Amniotic stem cell (primary cell): ENCODE measurements at regions not wholly inside any gene's neighbourhood (a gene's known extent, or its start where the extent isn't known, plus 50 kb on each side); places are given as distances from the start of the nearest gene placed in this dataset.
"Not testable (repeated sequence)": the region's sequence is repeated elsewhere in the genome, so short reads cannot be mapped to it uniquely, and the experiment has no call there.

ENCODE experiments used
- DNase-seq: peaks from one replicate; lab custom pipeline; 2025; lab: John Stamatoyannopoulos, UW

DNA sequence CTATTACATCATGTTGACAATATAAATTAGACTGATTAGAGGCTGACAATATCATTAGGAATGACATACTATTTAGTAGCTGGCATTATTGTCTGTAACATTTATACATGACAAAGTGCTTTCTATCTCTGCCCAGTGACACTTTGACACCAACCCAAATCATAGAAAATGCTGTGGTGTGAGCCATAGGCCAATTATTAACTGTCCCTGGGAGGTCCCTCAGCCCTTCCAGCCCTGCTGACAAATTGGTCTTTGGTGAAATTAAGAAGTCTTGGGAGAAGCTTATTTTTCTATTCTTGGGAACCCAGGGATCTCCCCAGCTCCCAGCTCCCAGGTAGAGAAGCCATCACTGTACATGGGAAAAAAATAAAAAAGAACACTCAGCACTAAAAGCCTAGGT, 179.6 kb downstream of the AIPL1 start:
- no peak for DNase-seq

GRCh38 chr17:6254036-6254435, 180.9 kb downstream of the AIPL1 start:
- no peak for DNase-seq

GRCh38 chr17:6251640-6252039, 181.5 kb downstream of the WSCD1 start:
- not testable (repeated sequence) for DNase-seq

DNA sequence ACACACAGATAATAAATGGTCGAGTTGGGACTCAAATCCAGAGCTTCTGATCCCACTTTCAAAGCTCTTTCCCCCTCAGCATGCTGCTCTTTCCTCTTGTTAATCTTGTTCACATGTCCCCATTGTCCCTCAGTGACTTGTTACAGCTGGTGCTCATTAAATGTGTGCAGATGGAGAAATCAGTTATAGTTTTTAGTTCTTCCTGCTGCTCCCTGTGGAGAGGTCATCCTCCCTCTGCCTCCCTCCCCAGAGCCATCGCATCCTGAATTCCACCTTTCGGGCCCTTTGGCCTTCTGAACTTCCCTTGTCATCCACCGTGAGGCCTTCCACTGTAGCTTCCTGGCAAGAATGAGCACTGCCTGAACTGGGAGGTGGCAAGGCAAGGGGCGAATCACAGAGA, 179.6 kb downstream of the WSCD1 start:
- no peak for DNase-seq

DNA sequence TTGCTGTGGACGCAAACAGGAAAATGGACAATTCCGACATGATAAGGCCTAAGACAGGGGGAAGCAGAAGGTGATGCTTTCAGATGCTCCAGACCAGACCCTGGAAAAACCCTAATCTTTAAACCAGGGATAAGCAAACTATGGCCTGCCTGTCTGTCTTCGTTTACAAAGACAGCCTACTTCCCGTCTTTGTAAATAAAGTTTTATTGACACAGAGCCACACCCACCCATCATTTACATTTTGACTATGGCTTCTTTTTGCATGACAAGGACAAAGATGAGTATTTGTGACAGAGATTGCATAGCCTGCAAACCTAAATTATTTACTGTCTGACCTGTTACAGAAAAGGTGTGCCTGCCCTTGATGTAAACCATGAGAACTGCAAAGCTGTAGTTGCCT, 177.9 kb downstream of the WSCD1 start:
- no peak for DNase-seq

DNA sequence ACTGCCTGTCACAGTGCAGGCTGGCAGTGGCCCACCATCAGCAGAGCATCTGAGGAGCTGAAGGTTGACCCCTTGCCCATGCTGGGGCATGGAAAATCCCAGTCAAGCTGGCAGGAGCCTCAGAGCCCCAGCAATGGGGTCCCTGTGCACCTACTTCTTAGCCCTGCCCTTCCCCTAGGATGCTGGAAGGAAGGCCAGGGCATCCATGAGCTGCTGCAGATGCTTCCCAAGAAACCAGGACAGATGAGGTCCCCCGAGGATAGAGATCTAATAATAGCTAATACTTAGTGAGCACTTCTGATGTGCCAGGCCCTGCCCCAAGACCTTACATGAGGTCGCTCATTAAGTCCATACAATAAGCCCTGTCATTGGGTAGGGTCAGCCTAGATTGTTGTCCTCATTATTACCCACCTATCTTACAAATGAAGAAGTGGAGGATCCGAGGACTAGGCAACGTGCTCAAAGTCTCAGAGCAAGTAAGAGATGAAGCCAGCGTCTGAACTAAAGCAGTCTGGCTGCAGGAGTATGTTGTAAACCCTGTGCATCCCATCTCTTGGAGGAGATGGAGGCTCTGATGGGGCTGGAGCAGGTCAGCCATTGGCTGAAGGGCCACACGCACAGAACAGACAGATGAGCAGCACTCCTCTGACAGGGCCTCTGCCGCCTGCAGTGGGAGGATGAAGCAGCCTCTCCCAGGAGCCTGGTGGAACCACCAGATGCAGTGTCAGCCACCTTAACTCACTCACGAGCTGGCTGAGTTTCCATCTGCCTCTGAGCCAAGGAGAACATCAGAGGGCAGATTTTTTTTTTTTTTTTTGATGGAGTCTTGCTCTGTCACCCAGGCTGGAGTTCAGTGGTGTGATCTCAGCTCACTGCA, 175.4 kb downstream of the WSCD1 start:
- DNase-seq = no peak

DNA sequence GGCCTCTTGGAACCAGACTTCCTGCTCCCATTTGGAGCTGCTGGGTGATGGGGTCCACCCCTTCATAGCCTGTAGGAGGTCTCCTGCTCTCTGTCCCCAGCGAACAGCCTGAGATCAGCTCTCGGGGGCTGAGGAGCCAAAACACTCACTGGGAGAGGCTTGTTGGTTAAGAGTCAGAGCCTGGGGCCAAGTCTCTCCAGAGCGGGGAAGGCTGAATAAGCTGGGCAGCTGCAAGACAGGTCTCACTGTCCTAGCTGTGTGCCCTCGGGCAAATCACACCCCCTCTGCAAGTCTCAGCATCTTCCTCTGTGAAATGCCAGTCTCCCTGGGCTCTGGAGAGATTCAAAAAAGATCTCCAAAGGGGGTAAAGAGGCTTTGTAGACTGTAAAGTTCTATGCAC, 174.6 kb downstream of the WSCD1 start:
- no peak for DNase-seq

DNA sequence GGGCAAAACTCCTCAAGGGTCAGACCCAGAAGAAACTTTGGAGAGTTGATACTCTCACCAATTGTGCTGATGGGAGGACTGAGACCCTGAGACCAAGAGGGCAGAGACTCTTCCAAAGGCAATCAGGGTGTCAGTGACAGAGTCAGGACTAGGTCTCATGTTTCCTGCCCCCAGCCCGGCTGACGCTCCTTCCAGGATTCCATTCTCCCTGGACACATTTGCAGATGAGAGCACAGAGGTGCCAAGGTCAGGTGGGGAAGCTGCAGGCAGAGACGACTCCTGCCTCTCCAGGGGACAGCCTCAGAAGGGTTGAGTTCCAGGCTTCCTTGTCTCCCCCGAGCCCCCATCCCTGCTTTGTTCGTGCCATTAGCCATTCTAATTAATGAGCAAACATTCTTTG, 174.1 kb downstream of the WSCD1 start:
- no peak for DNase-seq

DNA sequence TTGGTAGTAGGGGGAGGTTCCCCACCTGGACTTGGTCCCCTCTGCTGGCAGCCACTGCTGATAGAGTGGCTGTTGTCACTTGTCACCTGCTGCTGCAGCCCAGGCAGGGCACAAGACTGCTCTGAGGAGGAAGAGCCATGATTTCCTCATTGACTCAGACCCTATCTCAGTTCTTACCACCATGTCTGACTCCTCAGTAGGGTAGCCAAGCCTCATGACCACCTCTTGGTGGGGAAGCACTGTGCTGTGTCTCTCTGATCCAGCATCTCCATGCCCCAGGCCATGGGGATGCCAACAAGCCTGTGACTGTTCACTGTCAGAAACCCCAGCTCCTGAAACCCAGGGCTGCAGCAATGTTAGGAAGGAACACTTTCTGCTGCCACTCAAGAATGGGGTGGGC, 173.0 kb downstream of the WSCD1 start:
- DNase-seq = no peak

DNA sequence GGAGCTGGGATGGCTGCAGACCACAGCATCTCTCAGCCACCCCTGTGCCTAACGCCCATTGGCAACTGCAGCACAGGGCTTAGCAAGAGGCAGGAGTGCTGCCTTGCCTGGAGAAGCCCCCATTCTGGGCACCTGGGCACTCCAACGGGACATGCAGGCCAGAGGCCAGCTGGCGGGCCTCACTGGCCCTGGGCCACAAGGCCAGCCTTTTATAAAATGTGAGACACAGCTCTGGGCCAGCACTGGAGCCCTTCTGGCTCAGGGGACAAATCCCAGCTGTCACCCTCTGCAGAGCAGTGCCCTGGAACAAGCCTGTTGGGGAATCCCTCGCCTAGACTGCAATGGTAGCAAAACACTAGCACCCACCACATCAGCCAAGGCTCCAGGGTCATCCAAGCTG, 171.8 kb downstream of the WSCD1 start:
- no peak for DNase-seq

- DNase-seq = no peak
These were observed 171.2 kb downstream of the WSCD1 start for GRCh38 chr17:6241381-6241780.

DNA sequence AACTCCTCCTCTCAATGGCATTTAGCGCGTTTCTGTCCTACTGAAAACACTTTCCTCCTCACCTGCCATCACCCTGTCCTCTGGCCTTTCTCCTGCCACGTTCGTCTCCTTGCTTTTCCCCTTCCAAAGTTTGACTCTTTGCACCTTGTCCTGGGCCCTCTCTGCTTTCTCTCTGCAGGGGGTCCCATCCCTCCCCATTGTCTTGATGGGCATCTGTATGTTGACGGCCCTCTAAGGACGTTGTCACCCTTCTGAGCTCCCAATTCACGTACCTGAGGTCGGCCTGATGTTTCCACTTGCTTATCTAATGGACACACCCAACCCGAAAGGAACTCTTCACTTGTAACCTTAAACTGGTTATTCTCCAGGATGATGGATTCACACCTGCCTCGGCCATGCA, 170.4 kb downstream of the WSCD1 start:
- DNase-seq = no peak

DNA sequence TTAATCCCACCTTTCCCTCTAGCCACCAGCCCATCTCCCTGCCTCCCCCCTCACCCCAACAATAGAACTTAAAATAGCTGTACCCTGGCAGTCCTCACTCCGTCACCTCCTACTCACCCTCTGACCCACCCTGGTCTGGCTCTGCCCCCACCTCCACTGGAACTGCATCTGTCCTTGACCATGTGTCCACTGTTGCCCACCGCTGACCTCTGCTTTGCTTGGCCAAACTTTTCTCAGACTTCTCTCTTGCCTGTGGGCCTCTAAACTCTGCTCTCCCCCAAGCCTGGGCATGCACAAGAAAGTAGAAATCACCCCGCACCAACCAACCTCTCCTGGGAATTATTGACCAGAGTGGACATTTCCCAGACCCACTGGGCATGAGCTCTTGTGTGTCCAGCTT, 169.8 kb downstream of the WSCD1 start:
- no peak for DNase-seq

- no peak for DNase-seq
These were observed 169.1 kb downstream of the WSCD1 start for GRCh38 chr17:6239241-6239798.

GRCh38 chr17:6233856-6234255, 163.7 kb downstream of the WSCD1 start:
- no peak for DNase-seq

- no peak for DNase-seq
These were observed 163.2 kb downstream of the WSCD1 start for GRCh38 chr17:6233339-6233738.

DNA sequence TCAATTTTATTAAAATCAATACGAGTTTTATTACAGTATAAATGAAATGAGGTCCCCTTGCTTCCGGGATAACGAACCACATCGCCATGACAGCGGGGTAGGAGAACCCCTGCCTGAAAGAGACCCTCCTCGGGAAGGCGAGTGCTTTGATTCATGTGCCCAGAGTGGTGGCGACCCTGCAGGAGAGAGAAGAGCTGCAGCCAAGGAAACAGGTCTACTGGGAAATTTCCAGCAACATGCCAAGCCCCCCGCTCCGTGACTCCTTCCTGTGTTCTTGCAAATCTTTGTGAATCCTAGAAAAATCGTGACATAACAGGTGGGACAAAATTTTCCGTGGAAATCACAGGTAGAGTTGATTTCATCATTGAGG, 162.5 kb downstream of the WSCD1 start:
- no peak for DNase-seq

- DNase-seq = no peak
These were observed 161.9 kb downstream of the WSCD1 start for GRCh38 chr17:6231886-6232731.

- no peak for DNase-seq
These were observed 161.3 kb downstream of the WSCD1 start for GRCh38 chr17:6231465-6231864.

DNA sequence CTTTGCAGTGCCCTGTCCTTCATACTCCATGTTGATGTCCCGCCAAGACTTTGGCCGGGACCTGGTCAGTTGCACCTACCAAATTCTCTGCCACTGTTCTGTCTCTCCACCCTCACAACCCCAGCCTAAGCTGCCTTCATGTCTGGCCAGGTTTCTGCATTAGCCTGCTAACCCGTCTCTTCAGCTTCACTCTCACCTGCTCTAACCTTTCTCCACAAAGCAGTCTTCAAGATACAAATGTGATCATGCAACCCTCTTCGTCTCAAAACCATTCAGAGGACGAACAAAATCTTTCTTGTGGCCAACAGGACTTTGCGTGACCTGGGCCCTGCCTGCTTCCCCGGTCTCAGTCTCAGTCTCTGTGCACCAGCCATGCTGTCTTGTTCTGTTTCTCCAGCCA, 148.2 kb downstream of the WSCD1 start:
- no peak for DNase-seq

DNA sequence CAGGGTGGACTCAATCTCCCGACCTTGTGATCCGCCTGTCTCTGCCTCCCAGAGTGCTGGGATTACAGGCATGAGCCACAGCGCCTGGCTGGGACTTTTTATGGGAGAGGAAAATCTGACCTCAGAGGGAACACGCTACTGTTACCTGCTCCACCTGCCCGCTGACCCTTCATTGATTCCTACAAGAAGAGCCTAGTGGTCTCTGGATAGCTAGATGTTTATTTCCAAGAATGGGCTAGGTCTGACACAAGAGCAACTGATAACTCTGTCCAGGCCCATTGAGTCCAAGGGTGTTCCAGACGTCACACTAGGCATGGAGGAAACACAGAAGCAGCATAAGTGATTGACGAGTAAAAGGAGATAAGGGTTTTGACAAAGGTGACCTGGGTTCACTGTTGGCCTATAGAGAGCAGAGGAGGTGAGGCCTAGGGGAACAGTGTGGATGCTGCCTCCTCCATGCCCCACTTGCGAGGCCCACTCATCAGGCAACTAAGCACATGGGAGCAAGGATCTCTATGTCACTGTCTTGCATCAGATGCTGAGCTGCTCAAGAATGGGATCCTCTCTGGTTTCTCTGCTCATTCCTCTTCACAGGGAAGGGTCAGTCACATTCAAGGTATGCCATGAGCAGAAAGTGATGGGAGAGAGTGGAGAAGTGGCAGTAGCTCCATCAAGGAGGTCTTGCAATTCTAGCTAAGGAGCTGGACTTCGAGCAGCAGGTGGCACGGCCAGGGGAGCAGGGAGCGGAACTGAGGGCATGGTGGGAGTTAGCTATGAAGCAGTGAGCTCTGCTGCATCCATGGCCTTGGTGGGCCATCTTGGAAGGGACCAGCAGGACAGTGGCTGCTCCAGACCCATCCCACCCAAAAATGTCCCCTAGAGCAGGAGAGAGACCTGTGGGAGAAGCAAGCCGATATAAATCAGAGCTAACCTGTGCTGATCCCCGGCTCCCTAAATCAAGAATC, 145.2 kb downstream of the WSCD1 start:
- no peak for DNase-seq

GRCh38 chr17:6213859-6214258, 143.7 kb downstream of the WSCD1 start:
- no peak for DNase-seq
